ENCODE measurements at regions not wholly inside any gene's neighbourhood (a gene's known extent, or its start where the extent isn't known, plus 50 kb on each side); places are given as distances from the start of the nearest gene placed in this dataset.

GRCh38 chr14:53638966-53639365, 317.7 kb downstream of the BMP4 start:
- Histone ChIP-seq H2BK5ac (ENCODE audit: insufficient read length, low read length) (no peak overlapping the region), H2AK5ac (ENCODE audit: insufficient read length, low read length) (no peak overlapping the region), H2BK15ac (ENCODE audit: low read depth, low read length) (no peak overlapping the region), H3K79me1 (ENCODE audit: insufficient read depth, low read depth, low read length, poor library complexity, severe bottlenecking) (no peaks in the 10 kb centered on the region), H3K4me2 (ENCODE audit: insufficient read depth, insufficient read length, low read length) (no peak overlapping the region), H3T11ph (ENCODE audit: low read length) (no peak overlapping the region), H2BK20ac (ENCODE audit: low read depth, low read length, poor library complexity, severe bottlenecking) (no peak overlapping the region), H4K5ac (ENCODE audit: insufficient read length, low read depth, low read length) (no peak overlapping the region), H3K18ac (ENCODE audit: insufficient read length, low read depth, low read length) (no peak overlapping the region), H3K4ac (ENCODE audit: low read depth, low read length) (no peak overlapping the region), H3K9me3 (ENCODE audit: control insufficient read depth, low read depth, low read length) (no peaks in the 10 kb centered on the region), H2BK12ac (ENCODE audit: insufficient read length, low read depth, low read length) (no peak overlapping the region), H3K79me2 (ENCODE audit: insufficient read depth, low read length) (no peaks in the 10 kb centered on the region), H3K14ac (ENCODE audit: insufficient read depth, low read length) (no peak overlapping the region), H4K8ac (replicated peaks; ENCODE audit: insufficient read length, low read depth, low read length) (no peak overlapping the region), H3K9ac (ENCODE audit: extremely low read depth, insufficient read length, low read length) (no peak overlapping the region), H4K20me1 (ENCODE audit: control insufficient read depth, insufficient read depth, insufficient read length) (no peaks in the 10 kb centered on the region), H3K23me2 (ENCODE audit: insufficient read length, low read depth, low read length, poor library complexity, severe bottlenecking) (no peaks in the 10 kb centered on the region), H4K91ac (ENCODE audit: insufficient read length, low read depth, low read length) (no peak overlapping the region), H3K56ac (ENCODE audit: insufficient read length, low read depth, low read length) (no peak overlapping the region), H3K27ac (ENCODE audit: insufficient read length, low read depth, low read length) (no peak overlapping the region), H2AFZ (ENCODE audit: low read length) (no peak overlapping the region), H3K23ac (ENCODE audit: insufficient read length, low read depth, low read length) (no peak overlapping the region), H2BK120ac (ENCODE audit: low read depth, low read length, poor library complexity, severe bottlenecking) (no peak overlapping the region), H3K27me3 (ENCODE audit: insufficient read depth, low read length) (no peaks in the 10 kb centered on the region), H3K4me1 (ENCODE audit: insufficient read depth, low read length) (no peaks in the 10 kb centered on the region)
- DNase-seq: no peak
- Mint-ChIP-seq H3K27ac (no peak overlapping the region), H3K4me3 (no peak overlapping the region), H3K9me3 (peaks cover 6 to 9% of the 10 kb centered on the region in 2 experiments), H3K4me1 (peaks cover 4 to 7% of the 10 kb centered on the region in 2 experiments; a peak in 3 of 4 replicates), H3K36me3 (ENCODE audit: insufficient read depth in 1 of 3, low read depth in 3 of 3) (peaks cover 2 to 18% (median 3%) of the 10 kb centered on the region in 3 experiments; a peak in 6 of 7 replicates), H3K27me3 (ENCODE audit: low read depth) (no peaks in the 10 kb centered on the region)
- WGBS (ENCODE audit: extremely low coverage, insufficient read length, low lambda C conversion rate): no CpG with 5 or more reads among the region's 1 CpG
- no peak for TF ChIP-seq CTCF (conservative IDR thresholded peaks at IDR 0.05)
